Retinal pigment epithelial cell (primary cell): ENCODE measurements at regions not wholly inside any gene's neighbourhood (a gene's known extent, or its start where the extent isn't known, plus 50 kb on each side); places are given as distances from the start of the nearest gene placed in this dataset.

ENCODE experiments used
- DNase-seq: peaks from one replicate; pipeline ENCODE4 v3.0.0-alpha.2; 2010; ENCODE audit warnings: low read depth
- H3K4me3 ChIP-seq: 2 replicates; pipeline ENCODE4 v1.5.1; 2011; ENCODE audit warnings: mild to moderate bottlenecking, low read length, control low read depth, moderate library complexity
- TF ChIP-seq, protein P1 (sequence below): conservative IDR thresholded peaks from 2 replicates; pipeline ENCODE4 v1.5.1; 2011; ENCODE audit warnings: low read depth, low read length, control low read depth, inconsistent platforms

DNA sequence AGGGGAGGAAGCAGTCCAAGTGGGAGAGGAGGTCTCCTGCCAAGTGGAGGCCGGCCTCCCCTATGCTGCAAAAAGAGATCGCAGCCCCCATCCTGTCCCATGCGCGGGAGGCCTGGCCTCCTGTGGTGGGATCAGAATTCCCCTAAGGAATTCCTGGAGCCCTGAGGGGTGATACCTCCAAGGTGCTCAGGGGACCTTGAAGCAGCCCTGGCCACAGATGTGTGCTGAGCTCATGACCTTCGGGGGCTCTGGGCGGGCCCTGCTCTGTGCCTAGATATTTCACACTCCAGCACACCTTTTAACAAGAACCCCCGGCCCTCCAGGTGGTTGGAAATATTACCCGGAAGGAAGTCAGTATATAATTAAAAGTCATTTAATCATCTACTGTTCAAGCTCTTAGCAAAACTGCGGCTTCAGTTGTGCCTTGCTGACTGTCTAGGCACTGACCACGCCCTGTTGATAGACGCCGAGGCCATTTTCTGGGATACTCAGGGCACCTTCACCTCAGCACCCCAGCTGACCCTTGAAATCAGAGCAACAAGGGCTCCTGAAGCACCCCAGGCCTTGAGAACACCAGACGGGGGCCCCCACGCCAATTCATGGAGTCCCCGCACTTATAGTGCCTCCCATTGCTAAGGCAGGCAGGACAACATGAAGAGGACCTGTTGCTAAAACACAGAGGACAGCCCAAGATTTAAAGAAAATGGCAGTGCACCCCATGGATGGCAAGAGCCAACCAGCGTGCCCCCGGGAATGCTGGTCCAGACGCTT is 119.1 kb downstream of the NDUFA10 start:
- H3K4me3 ChIP-seq, result no peak overlapping the region
- TF ChIP-seq, protein P1, sequence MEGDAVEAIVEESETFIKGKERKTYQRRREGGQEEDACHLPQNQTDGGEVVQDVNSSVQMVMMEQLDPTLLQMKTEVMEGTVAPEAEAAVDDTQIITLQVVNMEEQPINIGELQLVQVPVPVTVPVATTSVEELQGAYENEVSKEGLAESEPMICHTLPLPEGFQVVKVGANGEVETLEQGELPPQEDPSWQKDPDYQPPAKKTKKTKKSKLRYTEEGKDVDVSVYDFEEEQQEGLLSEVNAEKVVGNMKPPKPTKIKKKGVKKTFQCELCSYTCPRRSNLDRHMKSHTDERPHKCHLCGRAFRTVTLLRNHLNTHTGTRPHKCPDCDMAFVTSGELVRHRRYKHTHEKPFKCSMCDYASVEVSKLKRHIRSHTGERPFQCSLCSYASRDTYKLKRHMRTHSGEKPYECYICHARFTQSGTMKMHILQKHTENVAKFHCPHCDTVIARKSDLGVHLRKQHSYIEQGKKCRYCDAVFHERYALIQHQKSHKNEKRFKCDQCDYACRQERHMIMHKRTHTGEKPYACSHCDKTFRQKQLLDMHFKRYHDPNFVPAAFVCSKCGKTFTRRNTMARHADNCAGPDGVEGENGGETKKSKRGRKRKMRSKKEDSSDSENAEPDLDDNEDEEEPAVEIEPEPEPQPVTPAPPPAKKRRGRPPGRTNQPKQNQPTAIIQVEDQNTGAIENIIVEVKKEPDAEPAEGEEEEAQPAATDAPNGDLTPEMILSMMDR, result no peak
- DNase-seq, result no peak

GRCh38 chr2:239905306-239905705 is 119.8 kb downstream of the NDUFA10 start:
- no peak for DNase-seq
- TF ChIP-seq, protein P1, result no peak
- no peak overlapping the region for H3K4me3 ChIP-seq

DNA sequence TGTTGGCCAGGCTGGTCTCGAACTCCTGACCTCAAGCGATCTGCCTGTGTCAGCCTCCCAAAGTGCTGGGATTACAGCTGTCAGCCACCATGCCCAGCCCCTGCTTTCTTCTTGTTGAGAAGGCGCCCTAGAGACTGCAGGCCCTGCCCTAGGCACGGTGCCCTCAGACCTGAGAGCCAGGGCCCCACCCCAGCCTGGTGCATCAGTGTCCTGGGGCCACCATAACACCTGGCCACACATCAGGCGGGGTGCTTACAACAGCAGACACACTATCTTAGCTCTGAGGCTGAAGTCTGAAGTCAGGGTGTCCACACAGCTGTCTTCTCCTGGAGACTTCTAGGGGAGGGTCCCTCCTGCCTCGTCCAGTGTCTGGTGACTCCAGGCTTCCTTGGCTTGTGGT is 120.6 kb downstream of the NDUFA10 start:
- H3K4me3 ChIP-seq, result no peak overlapping the region
- DNase-seq, result no peak
- TF ChIP-seq, protein P1, result no peak

- DNase-seq, result no peak
- TF ChIP-seq, protein P1, result no peak
- H3K4me3 ChIP-seq, result no peak overlapping the region
Measured at GRCh38 chr2:239903803-239904202, 121.3 kb downstream of the NDUFA10 start.

GRCh38 chr2:239903210-239903609 is 121.9 kb downstream of the NDUFA10 start:
- TF ChIP-seq, protein P1, result no peak
- H3K4me3 ChIP-seq, result no peak overlapping the region

DNA sequence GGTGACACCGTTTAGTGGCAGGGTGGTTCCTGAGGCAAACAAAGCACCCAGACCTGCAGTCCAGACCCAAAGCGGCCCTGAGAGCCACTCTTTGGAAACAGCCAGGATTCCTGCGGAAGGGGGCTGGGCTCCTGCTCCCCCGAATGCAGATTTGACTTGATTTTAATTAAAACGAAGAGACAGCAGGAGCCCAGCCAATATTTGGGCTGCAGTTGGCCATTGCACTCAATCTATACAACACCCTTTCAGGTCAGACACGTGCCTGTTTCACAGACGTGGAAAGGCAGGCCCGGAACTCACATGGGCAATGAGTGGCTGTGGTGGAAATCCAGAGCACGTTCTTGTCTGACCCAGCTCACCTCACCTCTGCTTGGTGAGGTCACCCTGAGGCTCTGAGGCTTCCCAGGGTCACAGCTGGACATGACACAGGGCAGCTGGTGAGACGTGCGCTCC is 122.4 kb downstream of the NDUFA10 start:
- no peak overlapping the region for H3K4me3 ChIP-seq
- DNase-seq, result no peak
- TF ChIP-seq, protein P1, result no peak

More at GRCh38 chr2:239903210-239903609, 121.9 kb downstream of the NDUFA10 start:
- no peak for DNase-seq

DNA sequence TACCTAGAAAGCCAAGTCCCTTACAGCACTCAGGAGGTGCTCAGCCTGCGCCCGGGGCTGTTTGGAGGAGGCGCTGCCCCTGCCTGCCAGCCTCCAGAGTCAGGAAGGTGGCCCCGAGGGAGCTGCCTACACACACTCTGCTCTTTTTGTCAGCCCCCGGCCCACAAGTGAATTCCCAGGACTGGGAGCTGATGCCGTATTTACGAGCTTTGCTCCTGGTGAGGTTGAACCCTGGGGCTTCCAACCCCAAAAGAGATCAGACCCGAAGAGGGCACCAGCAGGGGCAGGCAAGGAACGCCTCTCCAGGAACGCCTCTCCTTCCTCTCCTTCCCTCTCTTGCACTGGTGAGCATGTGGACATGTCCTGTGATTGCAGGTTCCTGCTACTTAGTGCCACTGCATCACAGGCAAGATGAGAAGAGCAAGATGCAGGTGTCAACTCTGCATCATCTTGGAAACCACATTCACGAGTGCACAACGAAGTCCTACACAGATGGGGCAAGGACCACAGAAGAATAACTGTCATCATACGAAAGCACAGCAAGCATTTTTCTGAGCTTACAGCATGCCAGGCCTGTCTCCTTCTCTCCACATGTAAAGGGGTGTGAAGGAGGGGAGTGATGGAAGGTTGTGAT is 126.7 kb downstream of the NDUFA10 start:
- TF ChIP-seq, protein P1, result no peak
- DNase-seq, result no peak
- no peak overlapping the region for H3K4me3 ChIP-seq
